ENCODE measurements at regions not wholly inside any gene's neighbourhood (a gene's known extent, or its start where the extent isn't known, plus 50 kb on each side); places are given as distances from the start of the nearest gene placed in this dataset.

- no peaks in the 10 kb centered on the region for H3K36me3 ChIP-seq (ENCODE audit: control insufficient read depth, insufficient read depth, low read length)
- H3K27ac ChIP-seq (ENCODE audit: low read length) = peak overlapping the region; percentile 31; the same call in 1 of the 2 replicates
- CTCF ChIA-PET = interaction anchor here (0.6 kb wide), 1 partner anchor 180 kb away, joined by 3 read pairs; no protein-coding TSS in a partner anchor
- 0 out of 2 replicates have a peak, but pooled peaks cover 6% of the 10 kb centered on the region for H3K9me3 ChIP-seq (ENCODE audit: control insufficient read depth, insufficient read depth, low read depth, low read length)
- no TSS peak for BruUV-seq (replicated peaks)
- H3K27me3 ChIP-seq (ENCODE audit: control insufficient read depth, insufficient read depth, low read length) = no peaks in the 10 kb centered on the region
- POLR2A ChIA-PET = no interaction called here
- in situ Hi-C loops (cut with HindIII; ENCODE audit: low pct_unique_long_range_greater_than_20kb, low sequenced_read_pairs) (no loop called here), intact Hi-C loops (cut with micrococcal nuclease; ENCODE audit: unreplicated experiment) (no loop called here)
- no peak overlapping the region for H3K4me3 ChIP-seq (ENCODE audit: low read depth in 2 of 2, low read length in 2 of 2)
- TF ChIP-seq TCF7L2 (IDR thresholded peaks at IDR 0.05; ENCODE audit: low read depth, low read length) (no peak), SIN3A (IDR thresholded peaks at IDR 0.05; ENCODE audit: borderline replicate concordance, insufficient read depth, low read depth, low read length) (no peak), POLR2AphosphoS5 (IDR thresholded peaks at IDR 0.05; ENCODE audit: low read depth, low read length) (no peak)
- TF ChIP-seq, protein P1, sequence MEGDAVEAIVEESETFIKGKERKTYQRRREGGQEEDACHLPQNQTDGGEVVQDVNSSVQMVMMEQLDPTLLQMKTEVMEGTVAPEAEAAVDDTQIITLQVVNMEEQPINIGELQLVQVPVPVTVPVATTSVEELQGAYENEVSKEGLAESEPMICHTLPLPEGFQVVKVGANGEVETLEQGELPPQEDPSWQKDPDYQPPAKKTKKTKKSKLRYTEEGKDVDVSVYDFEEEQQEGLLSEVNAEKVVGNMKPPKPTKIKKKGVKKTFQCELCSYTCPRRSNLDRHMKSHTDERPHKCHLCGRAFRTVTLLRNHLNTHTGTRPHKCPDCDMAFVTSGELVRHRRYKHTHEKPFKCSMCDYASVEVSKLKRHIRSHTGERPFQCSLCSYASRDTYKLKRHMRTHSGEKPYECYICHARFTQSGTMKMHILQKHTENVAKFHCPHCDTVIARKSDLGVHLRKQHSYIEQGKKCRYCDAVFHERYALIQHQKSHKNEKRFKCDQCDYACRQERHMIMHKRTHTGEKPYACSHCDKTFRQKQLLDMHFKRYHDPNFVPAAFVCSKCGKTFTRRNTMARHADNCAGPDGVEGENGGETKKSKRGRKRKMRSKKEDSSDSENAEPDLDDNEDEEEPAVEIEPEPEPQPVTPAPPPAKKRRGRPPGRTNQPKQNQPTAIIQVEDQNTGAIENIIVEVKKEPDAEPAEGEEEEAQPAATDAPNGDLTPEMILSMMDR (IDR thresholded peaks at IDR 0.05) = no peak
- TF ChIP-seq, protein P2, sequence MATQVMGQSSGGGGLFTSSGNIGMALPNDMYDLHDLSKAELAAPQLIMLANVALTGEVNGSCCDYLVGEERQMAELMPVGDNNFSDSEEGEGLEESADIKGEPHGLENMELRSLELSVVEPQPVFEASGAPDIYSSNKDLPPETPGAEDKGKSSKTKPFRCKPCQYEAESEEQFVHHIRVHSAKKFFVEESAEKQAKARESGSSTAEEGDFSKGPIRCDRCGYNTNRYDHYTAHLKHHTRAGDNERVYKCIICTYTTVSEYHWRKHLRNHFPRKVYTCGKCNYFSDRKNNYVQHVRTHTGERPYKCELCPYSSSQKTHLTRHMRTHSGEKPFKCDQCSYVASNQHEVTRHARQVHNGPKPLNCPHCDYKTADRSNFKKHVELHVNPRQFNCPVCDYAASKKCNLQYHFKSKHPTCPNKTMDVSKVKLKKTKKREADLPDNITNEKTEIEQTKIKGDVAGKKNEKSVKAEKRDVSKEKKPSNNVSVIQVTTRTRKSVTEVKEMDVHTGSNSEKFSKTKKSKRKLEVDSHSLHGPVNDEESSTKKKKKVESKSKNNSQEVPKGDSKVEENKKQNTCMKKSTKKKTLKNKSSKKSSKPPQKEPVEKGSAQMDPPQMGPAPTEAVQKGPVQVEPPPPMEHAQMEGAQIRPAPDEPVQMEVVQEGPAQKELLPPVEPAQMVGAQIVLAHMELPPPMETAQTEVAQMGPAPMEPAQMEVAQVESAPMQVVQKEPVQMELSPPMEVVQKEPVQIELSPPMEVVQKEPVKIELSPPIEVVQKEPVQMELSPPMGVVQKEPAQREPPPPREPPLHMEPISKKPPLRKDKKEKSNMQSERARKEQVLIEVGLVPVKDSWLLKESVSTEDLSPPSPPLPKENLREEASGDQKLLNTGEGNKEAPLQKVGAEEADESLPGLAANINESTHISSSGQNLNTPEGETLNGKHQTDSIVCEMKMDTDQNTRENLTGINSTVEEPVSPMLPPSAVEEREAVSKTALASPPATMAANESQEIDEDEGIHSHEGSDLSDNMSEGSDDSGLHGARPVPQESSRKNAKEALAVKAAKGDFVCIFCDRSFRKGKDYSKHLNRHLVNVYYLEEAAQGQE (IDR thresholded peaks at IDR 0.05; ENCODE audit: insufficient read depth in 1 of 2, low read depth in 2 of 2, low read length in 1 of 2) = no peak
- DNase-seq (ENCODE audit: low read depth, low spot score) = no peak
- peaks cover 2% of the 10 kb centered on the region; the same call in 1 of the 2 replicates for H3K4me1 ChIP-seq (ENCODE audit: control insufficient read depth, insufficient read depth, low read length)
- ATAC-seq = no peak
Measured at GRCh38 chr5:125372694-125373631, 626.5 kb upstream of the ZNF608 start.

- no peaks in the 10 kb centered on the region for H3K9me3 ChIP-seq (ENCODE audit: control insufficient read depth, insufficient read depth, low read depth, low read length)
- intact Hi-C loops (cut with micrococcal nuclease; ENCODE audit: unreplicated experiment) (no loop called here), in situ Hi-C loops (cut with HindIII; ENCODE audit: low pct_unique_long_range_greater_than_20kb, low sequenced_read_pairs) (no loop called here)
- TF ChIP-seq TCF7L2 (IDR thresholded peaks at IDR 0.05; ENCODE audit: low read depth, low read length) (no peak), SIN3A (IDR thresholded peaks at IDR 0.05; ENCODE audit: borderline replicate concordance, insufficient read depth, low read depth, low read length) (no peak), POLR2AphosphoS5 (IDR thresholded peaks at IDR 0.05; ENCODE audit: low read depth, low read length) (no peak)
- TF ChIP-seq, protein P2 (IDR thresholded peaks at IDR 0.05; ENCODE audit: insufficient read depth in 1 of 2, low read depth in 2 of 2, low read length in 1 of 2) = no peak
- TF ChIP-seq, protein P1 (IDR thresholded peaks at IDR 0.05) = no peak
- no peak for DNase-seq (ENCODE audit: low read depth, low spot score)
- no peak overlapping the region; the same call in 1 of the 2 replicates for H3K27ac ChIP-seq (ENCODE audit: low read length)
- BruUV-seq (replicated peaks) = no TSS peak
- ATAC-seq = no peak
- H3K4me1 ChIP-seq (ENCODE audit: control insufficient read depth, insufficient read depth, low read length) = peaks cover 2% of the 10 kb centered on the region; the same call in 1 of the 2 replicates
- POLR2A ChIA-PET = interaction anchor here (0.7 kb wide), 1 partner anchor 262 kb away, joined by 3 read pairs; no protein-coding TSS in a partner anchor
- CTCF ChIA-PET = no interaction called here
- H3K27me3 ChIP-seq (ENCODE audit: control insufficient read depth, insufficient read depth, low read length) = no peaks in the 10 kb centered on the region
- no peaks in the 10 kb centered on the region for H3K36me3 ChIP-seq (ENCODE audit: control insufficient read depth, insufficient read depth, low read length)
- H3K4me3 ChIP-seq (ENCODE audit: low read depth in 2 of 2, low read length in 2 of 2) = no peak overlapping the region
Measured at GRCh38 chr5:125375143-125375542, 628.7 kb upstream of the ZNF608 start.
